Activated CD4-positive, alpha-beta T cell treated with anti-CD3 and anti-CD28 coated beads for 36 hours (primary cell): ENCODE measurements at regions not wholly inside any gene's neighbourhood (a gene's known extent, or its start where the extent isn't known, plus 50 kb on each side); places are given as distances from the start of the nearest gene placed in this dataset.
A peak's percentile ranks its signal among the peaks of the same experiment; 100 is the strongest.

Source experiments
- ATAC-seq: fragments of 200-7000 bp; cut with Tn5 transposase; one replicate; pipeline ENCODE4 v1.10.0; 2021; ENCODE audit warnings: mild to moderate bottlenecking, moderate library complexity
- CTCF ChIA-PET: fragments of 350-600 bp; sonication (Branson Sonifier 250); formaldehyde crosslinking; loops from one replicate; lab custom pipeline; 2021; ENCODE audit warnings: antibody characterized with exemption; lab: Charles Lee
- POLR2A ChIA-PET: fragments of 350-600 bp; sonication (Branson Sonifier 250); formaldehyde crosslinking; loops from one replicate; lab custom pipeline; 2021; ENCODE audit warnings: antibody characterized with exemption, inconsistent platforms; lab: Charles Lee
- DNase-seq: peaks from one replicate; pipeline ENCODE4 v3.0.0-alpha.2; 2020
- H3K27ac Mint-ChIP-seq: one replicate; pipeline ENCODE4 v1.8.0; 2021; ENCODE audit warnings: mixed read lengths
- H3K27me3 Mint-ChIP-seq: one replicate; pipeline ENCODE4 v1.8.0; 2021; ENCODE audit warnings: mixed read lengths
- H3K36me3 Mint-ChIP-seq: one replicate; pipeline ENCODE4 v1.8.0; 2021; ENCODE audit warnings: low read depth, mixed read lengths
- H3K4me1 Mint-ChIP-seq: one replicate; pipeline ENCODE4 v1.8.0; 2021; ENCODE audit warnings: mixed read lengths
- H3K4me3 Mint-ChIP-seq: one replicate; pipeline ENCODE4 v1.8.0; 2021; ENCODE audit warnings: mild to moderate bottlenecking, moderate library complexity, mixed read lengths
- H3K9me3 Mint-ChIP-seq: one replicate; pipeline ENCODE4 v1.8.0; 2021; ENCODE audit warnings: low read depth, mixed read lengths
- intact Hi-C, 2 experiments: fragments of 100-400 bp; cut with DNase I in 1 of 2; cut with micrococcal nuclease in 1 of 2; formaldehyde crosslinking; loops; one replicate each; pipeline versions ENCODE4 v1.14.2 to v1.15.1; 2022 to 2024; cut with DNase I, micrococcal nuclease

DNA sequence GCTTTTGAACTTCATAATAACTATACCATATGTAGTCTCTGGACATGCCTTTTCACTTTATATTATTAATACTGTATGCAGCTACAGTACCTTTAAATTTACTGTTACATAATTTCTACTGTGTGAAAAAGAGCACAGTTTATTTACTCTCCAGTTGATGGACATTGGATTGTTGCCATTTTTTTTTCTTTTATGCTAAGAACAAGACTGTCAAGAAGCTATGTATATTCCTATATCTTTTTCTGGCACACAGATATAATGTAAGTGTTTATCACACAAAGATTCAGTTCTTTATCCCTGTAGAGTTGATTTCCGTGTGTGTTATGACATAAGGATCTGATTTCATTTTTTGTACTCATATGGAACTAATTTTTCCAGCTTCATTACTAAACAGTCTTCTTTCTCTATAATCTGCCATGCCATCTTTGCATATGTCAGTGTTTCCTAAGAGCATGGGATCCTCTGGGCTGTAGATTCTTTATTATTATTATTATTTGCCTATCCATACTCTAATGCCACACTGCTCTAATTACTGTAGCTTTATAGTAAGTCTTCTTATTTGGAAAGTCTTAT, 593.0 kb upstream of the ATP2B1 start:
- POLR2A ChIA-PET: no interaction called here
- H3K36me3 Mint-ChIP-seq: no peaks in the 10 kb centered on the region
- CTCF ChIA-PET: no interaction called here
- no peak overlapping the region for H3K4me3 Mint-ChIP-seq
- ATAC-seq (no peak), DNase-seq (no peak)
- H3K27me3 Mint-ChIP-seq: peaks cover 9% of the 10 kb centered on the region
- no peaks in the 10 kb centered on the region for H3K9me3 Mint-ChIP-seq
- intact Hi-C loops: no loop called here
- no peak overlapping the region for H3K27ac Mint-ChIP-seq
- H3K4me1 Mint-ChIP-seq: peaks cover 23% of the 10 kb centered on the region

DNA sequence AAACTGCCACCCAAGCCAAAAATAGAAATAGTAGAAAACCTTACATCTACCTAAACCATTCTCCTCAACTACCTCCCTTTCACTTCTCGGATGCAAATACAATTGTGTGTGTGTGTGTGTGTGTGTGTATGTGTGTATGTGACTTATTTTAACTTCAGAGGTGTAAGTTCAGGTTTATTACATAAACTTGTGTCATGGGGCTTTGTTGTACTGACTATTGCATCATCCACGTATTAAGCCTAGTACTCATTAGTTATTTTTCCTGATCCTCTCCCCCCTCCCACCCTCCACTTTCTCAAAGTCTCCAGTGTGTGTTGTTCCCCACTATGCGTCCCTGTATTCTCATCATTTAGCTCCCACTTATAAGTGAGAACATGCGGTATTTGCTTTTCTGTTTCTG, 592.5 kb upstream of the ATP2B1 start:
- ChIA-PET POLR2A (no interaction called here), CTCF (no interaction called here)
- no peaks in the 10 kb centered on the region for H3K36me3 Mint-ChIP-seq
- no peak overlapping the region for H3K4me3 Mint-ChIP-seq
- no peak for DNase-seq
- H3K27ac Mint-ChIP-seq: no peak overlapping the region
- peaks cover 23% of the 10 kb centered on the region for H3K4me1 Mint-ChIP-seq
- no peak for ATAC-seq
- no peaks in the 10 kb centered on the region for H3K9me3 Mint-ChIP-seq
- peaks cover 9% of the 10 kb centered on the region for H3K27me3 Mint-ChIP-seq
- intact Hi-C loops: no loop called here

- peaks cover 13% of the 10 kb centered on the region for H3K27me3 Mint-ChIP-seq
- intact Hi-C loops: no loop called here
- ChIA-PET CTCF (interaction anchor here (1.0 kb wide), 2 partner anchors 12 to 31 kb away, joined by 3 read pairs; no protein-coding TSS in a partner anchor), POLR2A (interaction anchor here (1.5 kb wide), 1 partner anchor 20 kb away, joined by 3 read pairs; no protein-coding TSS in a partner anchor)
- ATAC-seq (no peak), DNase-seq (no peak)
- H3K27ac Mint-ChIP-seq: peak overlapping the region; percentile 0
- H3K4me3 Mint-ChIP-seq: peak overlapping the region; percentile 52
- no peaks in the 10 kb centered on the region for H3K9me3 Mint-ChIP-seq
- H3K36me3 Mint-ChIP-seq: no peaks in the 10 kb centered on the region
- peaks cover 23% of the 10 kb centered on the region for H3K4me1 Mint-ChIP-seq
Measured at GRCh38 chr12:90299666-90300065, 591.0 kb upstream of the ATP2B1 start.

DNA sequence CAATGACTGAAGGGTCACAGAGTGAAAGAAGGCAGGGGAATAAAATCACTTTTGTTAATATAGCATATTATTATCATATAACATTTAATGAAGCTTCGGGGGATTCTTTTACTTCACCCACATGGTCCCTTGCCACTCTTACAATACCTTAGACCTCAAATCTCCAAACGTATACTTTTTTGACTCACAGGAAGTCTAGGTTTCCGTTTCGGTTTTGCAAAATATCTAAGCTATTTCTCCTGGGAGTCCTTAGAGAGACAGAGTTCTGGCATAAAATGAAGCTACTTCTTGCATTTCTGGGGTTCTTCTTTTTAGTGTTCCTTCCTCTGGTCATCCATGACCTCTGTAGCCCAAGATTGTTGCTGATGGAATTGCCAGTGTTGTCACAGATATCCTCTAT, 590.5 kb upstream of the ATP2B1 start:
- CTCF ChIA-PET: interaction anchor here (1.0 kb wide), 2 partner anchors 13 to 30 kb away, joined by 3 read pairs; no protein-coding TSS in a partner anchor
- Mint-ChIP-seq H3K4me3 (peak overlapping the region; percentile 52), H3K27ac (peak overlapping the region; percentile 0), H3K9me3 (no peaks in the 10 kb centered on the region), H3K4me1 (peaks cover 23% of the 10 kb centered on the region), H3K36me3 (no peaks in the 10 kb centered on the region), H3K27me3 (peaks cover 13% of the 10 kb centered on the region)
- DNase-seq (no peak), ATAC-seq (peak; percentile 81)
- POLR2A ChIA-PET: interaction anchor here (1.5 kb wide), 1 partner anchor 19 kb away, joined by 3 read pairs; no protein-coding TSS in a partner anchor
- intact Hi-C loops: no loop called here

- POLR2A ChIA-PET: no interaction called here
- DNase-seq (no peak), ATAC-seq (no peak)
- H3K4me3 Mint-ChIP-seq: no peak overlapping the region
- peaks cover 23% of the 10 kb centered on the region for H3K4me1 Mint-ChIP-seq
- peaks cover 13% of the 10 kb centered on the region for H3K27me3 Mint-ChIP-seq
- H3K27ac Mint-ChIP-seq: no peak overlapping the region
- intact Hi-C loops: no loop called here
- H3K36me3 Mint-ChIP-seq: no peaks in the 10 kb centered on the region
- CTCF ChIA-PET: interaction anchor here (0.6 to 1.5 kb wide), 4 partner anchors 13 to 642 kb away, joined by 3 to 4 read pairs (median 3); no protein-coding TSS in a partner anchor
- H3K9me3 Mint-ChIP-seq: no peaks in the 10 kb centered on the region
Measured at GRCh38 chr12:90298289-90298948, 589.8 kb upstream of the ATP2B1 start.

DNA sequence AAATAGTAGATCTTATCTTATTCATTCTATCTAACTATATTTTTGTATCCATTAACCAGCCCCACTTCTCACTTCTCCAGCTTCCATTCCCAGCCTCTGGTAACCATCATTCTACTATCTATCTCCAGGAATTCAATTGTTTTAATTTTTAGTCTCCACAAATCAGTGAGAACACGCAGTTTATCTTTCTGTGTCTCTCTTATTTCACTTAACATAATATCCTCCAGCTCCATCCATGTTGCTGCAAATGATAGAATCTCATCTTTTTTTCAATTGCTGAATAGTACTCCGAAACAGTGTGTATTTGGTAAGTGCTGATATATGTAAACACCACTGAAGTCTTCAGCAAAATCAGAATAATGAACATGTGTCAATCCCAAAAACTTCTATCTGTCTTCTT, 587.2 kb upstream of the ATP2B1 start:
- peaks cover 12% of the 10 kb centered on the region for H3K27me3 Mint-ChIP-seq
- peaks cover 25% of the 10 kb centered on the region for H3K4me1 Mint-ChIP-seq
- ChIA-PET POLR2A (no interaction called here), CTCF (no interaction called here)
- no peak for ATAC-seq
- no peak for DNase-seq
- intact Hi-C loops: no loop called here
- H3K4me3 Mint-ChIP-seq: no peak overlapping the region
- no peak overlapping the region for H3K27ac Mint-ChIP-seq
- no peaks in the 10 kb centered on the region for H3K36me3 Mint-ChIP-seq
- H3K9me3 Mint-ChIP-seq: no peaks in the 10 kb centered on the region

GRCh38 chr12:90292183-90292582, 583.5 kb upstream of the ATP2B1 start:
- H3K27ac Mint-ChIP-seq: no peak overlapping the region
- POLR2A ChIA-PET: no interaction called here
- peaks cover 3% of the 10 kb centered on the region for H3K4me1 Mint-ChIP-seq
- no peak for DNase-seq
- H3K9me3 Mint-ChIP-seq: peaks cover 11% of the 10 kb centered on the region
- CTCF ChIA-PET: interaction anchor here (0.6 kb wide), 1 partner anchor 561 kb away, joined by 3 read pairs; no protein-coding TSS in a partner anchor
- H3K27me3 Mint-ChIP-seq: peaks cover 10% of the 10 kb centered on the region
- intact Hi-C loops: no loop called here
- H3K36me3 Mint-ChIP-seq: peaks cover 2% of the 10 kb centered on the region
- H3K4me3 Mint-ChIP-seq: no peak overlapping the region
- no peak for ATAC-seq

- H3K4me1 Mint-ChIP-seq: peaks cover 3% of the 10 kb centered on the region
- no peak overlapping the region for H3K27ac Mint-ChIP-seq
- ChIA-PET CTCF (interaction anchor here (0.6 kb wide), 1 partner anchor 562 kb away, joined by 3 read pairs; no protein-coding TSS in a partner anchor), POLR2A (no interaction called here)
- peaks cover 12% of the 10 kb centered on the region for H3K9me3 Mint-ChIP-seq
- ATAC-seq: no peak
- peaks cover 10% of the 10 kb centered on the region for H3K27me3 Mint-ChIP-seq
- peaks cover 2% of the 10 kb centered on the region for H3K36me3 Mint-ChIP-seq
- intact Hi-C loops: no loop called here
- no peak for DNase-seq
- no peak overlapping the region for H3K4me3 Mint-ChIP-seq
Measured at GRCh38 chr12:90290980-90291975, 582.6 kb upstream of the ATP2B1 start.

DNA sequence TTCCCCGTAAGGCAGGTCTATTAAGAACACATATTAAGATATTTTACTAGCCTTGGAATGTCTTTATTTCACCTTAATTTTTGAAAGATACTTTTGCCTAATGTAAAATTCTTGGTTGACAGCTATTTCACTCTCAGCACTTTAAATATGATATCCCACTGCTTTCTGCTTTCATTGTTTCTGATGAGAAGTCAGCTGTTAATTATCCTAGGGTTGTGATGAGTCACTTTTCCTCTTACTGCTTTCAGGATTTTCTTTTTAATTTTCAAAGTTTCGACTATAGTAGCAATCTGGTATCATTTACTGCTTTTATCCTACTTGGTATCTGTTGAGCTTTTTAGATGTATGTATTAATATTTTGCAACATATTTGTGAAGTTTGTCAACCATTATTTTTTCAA, 578.9 kb upstream of the ATP2B1 start:
- ATAC-seq: no peak
- CTCF ChIA-PET: no interaction called here
- H3K36me3 Mint-ChIP-seq: peaks cover 2% of the 10 kb centered on the region
- H3K27ac Mint-ChIP-seq: no peak overlapping the region
- peaks cover 7% of the 10 kb centered on the region for H3K27me3 Mint-ChIP-seq
- no peak overlapping the region for H3K4me3 Mint-ChIP-seq
- peaks cover 20% of the 10 kb centered on the region for H3K9me3 Mint-ChIP-seq
- POLR2A ChIA-PET: no interaction called here
- intact Hi-C loops: loop anchor here in 1 of 2 experiments (10.0 kb wide), 1 partner anchor 243 kb away; no protein-coding TSS in a partner anchor
- DNase-seq: no peak
- H3K4me1 Mint-ChIP-seq: peaks cover 9% of the 10 kb centered on the region

DNA sequence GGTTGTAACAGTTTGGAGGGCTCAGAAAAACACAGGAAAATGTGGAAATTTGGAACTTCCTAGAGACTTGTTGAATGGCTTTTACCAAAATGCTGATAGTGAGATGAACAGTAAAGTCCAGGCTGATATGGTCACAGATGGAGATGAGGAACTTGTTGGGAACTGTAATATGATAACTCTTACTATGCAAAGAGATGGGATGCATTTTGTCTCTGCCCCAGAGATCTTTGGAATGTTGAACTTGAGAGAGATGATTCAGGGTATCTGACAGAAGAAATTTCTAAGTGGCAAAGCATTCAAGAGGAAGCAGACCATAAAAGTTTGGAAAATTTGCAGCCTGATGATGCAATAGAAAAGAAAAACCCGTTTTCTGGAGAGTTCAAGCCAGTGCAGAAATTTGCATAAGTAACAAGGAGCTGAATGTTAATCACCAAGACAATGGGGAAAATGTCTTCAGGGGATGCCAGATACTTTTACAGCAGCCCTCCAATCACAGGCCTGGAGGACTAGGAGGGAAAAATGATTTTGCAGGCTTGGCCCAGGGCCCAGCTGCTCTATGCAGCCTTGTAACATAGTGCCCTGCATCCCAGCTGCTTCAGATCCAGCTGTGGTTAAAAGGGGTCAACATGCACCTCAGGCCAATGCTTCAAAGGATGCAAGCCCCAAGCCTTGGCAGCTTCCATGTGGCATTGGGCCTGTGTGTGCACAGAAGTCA, 572.7 kb upstream of the ATP2B1 start:
- DNase-seq: no peak
- no peak overlapping the region for H3K4me3 Mint-ChIP-seq
- H3K27ac Mint-ChIP-seq: peak overlapping the region; percentile 11
- H3K4me1 Mint-ChIP-seq: peaks cover 28% of the 10 kb centered on the region
- ChIA-PET POLR2A (no interaction called here), CTCF (no interaction called here)
- ATAC-seq: no peak
- intact Hi-C loops: loop anchor here (2.0 to 10.0 kb wide), 3 partner anchors 237 to 525 kb away; no protein-coding TSS in a partner anchor
- H3K27me3 Mint-ChIP-seq: peaks cover 12% of the 10 kb centered on the region
- peaks cover 7% of the 10 kb centered on the region for H3K36me3 Mint-ChIP-seq
- peaks cover 26% of the 10 kb centered on the region for H3K9me3 Mint-ChIP-seq
